D721Med (cell line): ENCODE measurements at regions not wholly inside any gene's neighbourhood (a gene's known extent, or its start where the extent isn't known, plus 50 kb on each side); places are given as distances from the start of the nearest gene placed in this dataset.

Experiments used
- DNase-seq: peaks from one replicate; pipeline ENCODE4 v3.0.0; 2011; ENCODE audit warnings: low spot score; ENCODE audit not compliant: insufficient read length
- FAIRE-seq: peaks from 2 replicates; lab custom pipeline; 2011; peaks lifted over from hg19 to GRCh38; lab: Jason Lieb, UNC
- TF ChIP-seq, protein P1 (sequence below): IDR thresholded peaks from 2 replicates; pipeline ENCODE4 v1.5.1; 2012; ENCODE audit warnings: mild to moderate bottlenecking, control low read depth; ENCODE audit not compliant: insufficient read depth; ENCODE audit errors: missing control alignments

DNA sequence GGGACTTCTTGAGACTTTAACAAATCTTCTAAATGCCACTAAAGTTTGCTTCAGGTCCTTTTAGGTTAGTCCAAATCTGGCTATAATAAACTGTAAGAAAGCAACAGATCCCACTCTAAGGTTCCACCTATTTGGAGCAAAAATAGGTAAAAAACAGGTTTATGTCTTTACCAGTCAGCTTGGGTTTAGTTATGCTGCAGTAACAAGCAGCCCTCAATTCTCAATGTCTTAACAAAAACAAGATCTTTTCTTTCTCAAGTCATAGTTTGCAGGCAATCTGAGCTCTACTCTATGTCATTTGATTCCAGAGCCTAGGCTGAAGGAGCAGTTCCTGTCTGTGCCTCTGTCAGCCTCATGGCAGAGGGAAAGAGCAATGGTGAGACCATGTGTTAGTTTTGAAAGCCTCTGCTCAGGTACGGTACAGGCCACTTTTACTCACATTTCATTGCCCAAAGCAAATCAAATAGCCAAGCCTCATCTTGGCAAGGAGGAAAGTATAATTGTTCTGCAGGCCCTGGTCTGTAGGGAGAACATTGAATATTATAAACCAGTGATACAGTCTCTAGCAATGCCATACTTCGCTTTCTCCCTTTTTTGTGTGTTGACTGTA, 108.6 kb downstream of the CD83 start:
- FAIRE-seq: no peak
- DNase-seq: no peak
- TF ChIP-seq, protein P1, sequence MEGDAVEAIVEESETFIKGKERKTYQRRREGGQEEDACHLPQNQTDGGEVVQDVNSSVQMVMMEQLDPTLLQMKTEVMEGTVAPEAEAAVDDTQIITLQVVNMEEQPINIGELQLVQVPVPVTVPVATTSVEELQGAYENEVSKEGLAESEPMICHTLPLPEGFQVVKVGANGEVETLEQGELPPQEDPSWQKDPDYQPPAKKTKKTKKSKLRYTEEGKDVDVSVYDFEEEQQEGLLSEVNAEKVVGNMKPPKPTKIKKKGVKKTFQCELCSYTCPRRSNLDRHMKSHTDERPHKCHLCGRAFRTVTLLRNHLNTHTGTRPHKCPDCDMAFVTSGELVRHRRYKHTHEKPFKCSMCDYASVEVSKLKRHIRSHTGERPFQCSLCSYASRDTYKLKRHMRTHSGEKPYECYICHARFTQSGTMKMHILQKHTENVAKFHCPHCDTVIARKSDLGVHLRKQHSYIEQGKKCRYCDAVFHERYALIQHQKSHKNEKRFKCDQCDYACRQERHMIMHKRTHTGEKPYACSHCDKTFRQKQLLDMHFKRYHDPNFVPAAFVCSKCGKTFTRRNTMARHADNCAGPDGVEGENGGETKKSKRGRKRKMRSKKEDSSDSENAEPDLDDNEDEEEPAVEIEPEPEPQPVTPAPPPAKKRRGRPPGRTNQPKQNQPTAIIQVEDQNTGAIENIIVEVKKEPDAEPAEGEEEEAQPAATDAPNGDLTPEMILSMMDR: no peak

DNA sequence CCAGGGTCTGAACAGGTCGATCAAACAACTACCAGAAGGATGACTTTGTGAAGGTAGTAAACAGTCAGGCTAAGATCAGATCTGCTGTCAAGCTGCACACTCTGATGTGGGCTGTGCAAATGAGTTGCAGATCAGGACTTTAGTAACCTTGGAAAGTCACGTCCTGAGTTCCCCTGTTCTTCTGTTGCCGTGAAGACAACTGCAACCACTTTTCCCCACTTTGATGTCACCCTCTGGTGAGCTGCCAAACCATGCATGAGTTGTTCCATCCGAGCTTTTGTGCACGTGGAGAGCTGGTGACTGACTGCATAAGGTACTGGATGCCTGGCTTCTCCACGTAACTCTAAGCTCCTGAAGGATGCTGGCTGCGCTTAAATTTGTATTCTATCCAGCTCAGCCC, 111.0 kb downstream of the CD83 start:
- DNase-seq (no peak), FAIRE-seq (no peak)
- TF ChIP-seq, protein P1: no peak

DNA sequence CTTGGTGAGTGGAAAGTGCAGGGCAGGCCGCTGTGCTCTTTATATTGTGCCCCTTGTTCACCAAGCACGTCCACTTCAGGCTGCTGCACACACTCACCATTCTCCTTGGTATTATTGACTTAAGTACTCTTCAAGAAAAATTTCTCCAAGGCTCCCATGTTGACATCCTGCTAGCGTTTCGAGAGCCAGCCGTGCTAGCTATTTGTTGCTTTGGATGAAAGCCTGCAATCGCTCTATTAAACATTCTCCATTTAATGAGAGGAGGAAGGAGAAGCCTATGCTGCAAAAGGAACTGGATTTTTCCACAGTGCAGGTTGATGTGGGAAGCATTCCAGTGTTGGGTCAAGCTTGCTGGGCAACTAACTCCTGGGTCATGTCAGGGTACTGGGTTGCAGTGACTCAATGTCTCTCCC, 113.5 kb downstream of the CD83 start:
- no peak for DNase-seq
- FAIRE-seq: no peak
- TF ChIP-seq, protein P1: no peak

GRCh38 chr6:14231501-14232280, 114.1 kb downstream of the CD83 start:
- FAIRE-seq (no peak), DNase-seq (no peak)
- TF ChIP-seq, protein P1: no peak

DNA sequence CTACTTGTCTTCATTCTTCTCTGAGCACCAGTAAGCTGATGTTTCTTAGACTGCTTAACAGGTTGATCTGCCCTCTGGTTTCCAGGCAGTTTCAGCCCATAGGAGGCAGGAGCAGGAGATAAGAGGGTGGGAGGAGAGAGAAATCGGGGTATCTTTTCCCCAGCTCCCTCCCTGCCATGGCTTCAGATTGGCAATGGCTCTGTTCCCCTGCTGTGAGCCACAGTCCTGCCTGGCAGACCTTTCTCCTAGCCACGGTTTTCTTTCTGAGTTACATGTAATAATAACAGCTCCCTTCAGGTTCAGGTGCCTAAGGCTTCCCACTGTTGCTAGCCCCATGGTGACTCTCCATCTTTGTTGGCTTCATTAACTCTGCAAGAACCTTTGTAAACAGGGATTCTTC, 115.3 kb downstream of the CD83 start:
- DNase-seq: no peak
- FAIRE-seq: no peak
- TF ChIP-seq, protein P1: no peak

GRCh38 chr6:14235653-14236356, 118.2 kb downstream of the CD83 start:
- TF ChIP-seq, protein P1: no peak
- DNase-seq (no peak), FAIRE-seq (no peak)
